ENCODE measurements at regions not wholly inside any gene's neighbourhood (a gene's known extent, or its start where the extent isn't known, plus 50 kb on each side); places are given as distances from the start of the nearest gene placed in this dataset.
A peak's percentile ranks its signal among the peaks of the same experiment; 100 is the strongest.
"Not testable (repeated sequence)": the region's sequence is repeated elsewhere in the genome, so short reads cannot be mapped to it uniquely, and the experiment has no call there.

DNA sequence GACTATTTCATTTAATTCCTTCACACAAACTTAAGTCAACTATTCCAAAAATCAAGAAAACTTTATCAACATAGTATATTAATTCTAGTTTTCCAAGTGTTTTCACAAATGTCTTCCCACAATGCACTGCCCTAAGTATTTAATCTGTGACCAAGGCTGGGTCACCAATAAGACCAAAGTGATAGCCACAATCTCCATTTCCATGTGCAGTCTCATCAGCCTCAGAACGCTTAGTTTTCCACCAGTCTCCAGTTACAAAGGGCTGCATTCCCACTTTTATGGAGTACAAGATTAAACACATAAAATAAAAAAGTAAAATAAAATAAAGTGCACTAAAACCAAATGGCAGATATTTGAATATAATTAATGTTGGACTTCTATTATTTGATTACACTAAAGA lies 371.6 kb upstream of the CCNH start:
- DNase-seq = no peak

DNA sequence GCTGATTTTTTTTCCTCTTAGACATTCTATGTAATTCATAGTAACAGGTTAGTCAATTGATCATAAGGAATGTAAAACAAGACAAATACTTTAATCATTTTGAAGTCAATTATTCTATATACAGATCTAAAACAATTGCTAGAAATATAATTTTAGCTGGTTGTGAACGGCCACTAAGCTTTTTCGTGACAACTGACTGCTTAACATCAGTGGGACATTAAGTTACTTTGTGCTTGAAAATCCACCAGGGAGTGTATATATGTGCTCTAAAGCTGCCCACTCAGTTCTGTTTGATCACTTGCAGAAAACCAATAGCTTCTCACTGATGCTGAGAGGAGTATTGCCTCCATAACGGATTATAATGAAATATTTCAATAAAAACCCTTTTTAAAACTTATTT lies 370.2 kb upstream of the CCNH start:
- DNase-seq = no peak

DNA sequence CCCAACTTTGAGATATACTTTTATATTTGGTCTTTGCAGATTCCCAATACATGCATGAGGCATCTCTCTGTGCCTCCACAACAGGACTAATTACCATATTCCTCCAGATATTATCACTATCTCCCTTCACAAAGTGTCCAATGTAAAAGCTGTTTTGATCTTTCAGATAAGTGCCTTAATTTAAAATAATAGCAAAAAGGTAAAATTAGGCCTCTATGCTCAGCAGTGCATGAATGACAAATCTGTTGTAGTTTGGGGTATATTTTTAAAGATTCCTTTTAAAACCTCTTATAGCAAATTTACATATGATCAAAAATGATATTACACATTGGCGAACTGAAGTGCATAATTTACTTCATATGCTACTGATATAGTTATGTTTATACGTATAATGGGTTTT lies 369.2 kb upstream of the CCNH start:
- no peak for DNase-seq

DNA sequence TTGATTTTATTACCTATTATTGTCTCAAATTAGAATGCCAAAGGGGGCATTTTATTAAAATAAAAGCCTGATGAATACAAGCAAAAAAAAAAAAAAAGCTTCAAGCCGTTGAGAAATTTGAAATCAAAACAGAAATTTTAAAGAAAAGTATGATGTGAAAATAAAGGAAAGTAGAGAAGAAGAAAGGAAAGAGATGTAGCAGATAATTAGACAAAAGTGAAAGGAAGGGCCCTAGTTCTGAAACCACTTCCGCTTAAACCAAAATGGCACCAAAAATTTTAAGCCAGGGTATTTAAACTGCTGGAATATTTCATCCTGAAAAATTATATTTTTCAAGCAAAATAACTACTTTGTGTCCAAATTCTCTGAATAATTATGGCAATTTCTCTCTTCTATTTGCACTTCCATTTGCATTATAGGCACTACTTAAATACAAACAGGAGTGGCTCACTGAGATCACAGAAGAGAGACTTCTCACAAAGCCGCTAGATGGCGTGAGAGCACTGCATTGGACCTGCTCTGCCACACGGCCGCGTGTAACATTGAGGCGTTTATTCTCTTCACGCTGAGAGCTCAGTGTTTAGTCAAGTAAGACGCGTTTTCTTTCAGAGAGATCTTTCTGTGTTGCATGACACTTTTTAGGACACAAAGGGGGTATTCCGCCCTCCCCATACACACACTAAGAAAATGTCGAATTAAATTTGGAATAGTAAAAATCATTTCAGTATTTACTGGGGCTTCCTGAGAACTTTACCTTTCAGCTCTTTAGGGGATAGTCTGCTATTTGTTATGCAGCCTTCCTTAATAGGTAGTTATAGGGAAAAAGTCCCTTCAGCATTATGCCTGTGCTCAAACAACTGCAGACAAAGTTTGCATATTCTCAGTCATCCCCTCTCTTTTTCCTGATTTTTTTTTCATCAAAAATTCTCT lies 368.4 kb upstream of the CCNH start:
- peak; percentile 68 for DNase-seq

DNA sequence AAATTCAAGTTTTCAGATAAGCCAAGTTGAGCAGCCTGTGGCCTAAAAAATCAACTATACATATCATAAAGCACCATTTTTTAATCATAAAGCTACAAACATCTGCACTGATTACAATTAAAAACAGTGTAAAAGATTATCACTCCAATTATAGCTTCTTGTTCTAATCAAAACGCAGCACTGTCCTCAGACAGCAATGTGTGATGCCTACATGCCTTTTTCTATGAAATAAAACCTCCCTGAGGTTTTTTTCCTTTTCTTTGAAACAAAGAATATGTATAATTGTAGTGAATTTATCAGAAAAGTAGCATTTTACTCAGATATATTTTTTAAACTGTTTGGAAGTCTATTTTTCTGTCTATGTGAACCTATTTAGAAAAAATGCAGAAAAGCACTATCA lies 366.1 kb upstream of the CCNH start:
- DNase-seq = no peak

DNA sequence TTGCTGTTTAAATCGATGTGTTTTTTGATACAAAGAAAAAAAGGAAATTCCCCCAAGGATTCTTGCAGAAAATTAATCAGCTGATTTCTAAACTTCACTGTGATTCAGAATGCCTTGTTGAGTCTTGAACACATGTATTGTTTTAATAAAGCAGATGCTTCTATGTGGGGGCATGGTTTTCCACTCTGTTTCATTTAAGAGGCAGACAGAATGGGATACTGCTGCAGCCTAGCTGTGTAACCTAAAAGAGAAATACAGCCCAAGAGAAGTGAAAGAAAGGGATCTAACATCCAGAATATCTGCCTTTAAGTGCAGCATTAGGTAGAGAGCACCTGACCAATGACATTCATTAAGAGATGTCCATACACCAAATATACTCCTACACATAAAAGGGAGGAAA lies 365.1 kb upstream of the CCNH start:
- no peak for DNase-seq

DNA sequence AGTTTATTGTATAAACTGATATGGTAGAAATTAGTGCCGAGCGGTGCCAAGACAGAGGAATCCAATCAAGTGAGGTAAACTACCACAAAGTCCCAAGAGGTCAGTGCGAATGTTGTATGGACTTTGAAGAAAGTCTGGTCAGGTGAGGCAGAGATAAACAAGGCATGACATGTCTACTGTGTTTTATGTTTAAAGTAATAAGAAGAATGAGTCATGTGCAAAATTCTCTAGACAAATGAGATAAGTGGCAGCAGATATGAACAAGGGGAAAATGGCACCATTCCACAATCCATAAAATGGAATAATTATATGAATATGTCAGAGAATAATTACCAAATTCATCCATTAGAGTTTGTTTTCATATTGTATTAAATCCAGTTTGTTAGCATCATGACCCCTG lies 364.1 kb upstream of the CCNH start:
- no peak for DNase-seq

DNA sequence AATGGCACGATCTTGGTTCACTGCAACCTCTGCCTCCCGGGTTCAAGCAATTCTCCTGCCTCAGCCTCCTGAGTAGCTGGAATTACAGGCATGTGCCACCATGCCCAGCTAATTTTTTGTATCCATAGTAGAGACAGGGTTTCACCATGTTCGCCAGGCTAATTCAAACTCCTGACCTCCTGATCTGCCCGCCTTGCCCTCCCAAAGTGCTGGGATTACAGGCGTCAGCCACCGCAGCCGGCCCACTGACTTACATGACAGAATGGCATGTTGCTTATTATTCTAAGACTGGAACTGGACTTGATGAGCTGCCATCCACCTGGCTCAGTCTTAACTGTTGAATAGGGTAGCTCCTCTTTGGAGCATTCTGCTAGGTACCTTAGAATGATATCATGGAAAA lies 363.6 kb upstream of the CCNH start:
- not testable (repeated sequence) for DNase-seq

DNA sequence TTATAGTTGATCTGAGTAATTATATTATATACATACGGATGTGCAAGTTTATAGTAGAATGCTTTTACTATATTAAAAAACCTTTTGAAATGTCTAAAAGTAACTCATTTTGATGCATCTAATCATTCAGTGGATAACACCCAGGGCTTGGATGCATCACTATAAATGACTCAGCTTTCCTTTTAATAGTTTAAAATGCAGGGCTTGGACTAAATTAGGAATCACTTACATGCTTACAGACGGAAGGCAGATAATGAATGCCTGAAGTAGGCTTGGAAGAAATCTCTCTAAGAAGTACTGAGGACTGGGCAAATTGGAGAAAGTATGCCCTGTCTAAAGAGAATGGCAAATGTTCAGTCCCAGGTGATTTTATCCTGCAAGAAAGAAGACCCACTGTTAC lies 362.5 kb upstream of the CCNH start:
- no peak for DNase-seq

DNA sequence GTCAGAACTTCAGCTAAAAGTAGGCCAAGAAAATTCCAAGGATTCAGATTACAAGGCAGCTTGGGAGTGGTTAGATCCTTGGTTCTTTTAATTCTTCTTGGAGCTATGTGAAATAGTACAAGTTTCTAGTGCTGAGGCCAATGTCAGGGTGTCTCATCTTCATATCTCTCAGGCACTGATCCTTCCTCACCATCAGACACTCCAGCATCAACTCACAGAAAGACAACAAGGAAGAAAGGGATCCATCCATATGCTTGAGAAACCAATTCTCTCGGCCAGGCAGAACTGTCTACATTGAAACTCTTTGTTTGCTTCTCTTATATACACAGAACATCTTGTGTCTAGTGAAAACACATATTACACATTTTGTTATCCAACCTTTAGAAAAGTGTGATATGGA lies 362.1 kb upstream of the CCNH start:
- no peak for DNase-seq

DNA sequence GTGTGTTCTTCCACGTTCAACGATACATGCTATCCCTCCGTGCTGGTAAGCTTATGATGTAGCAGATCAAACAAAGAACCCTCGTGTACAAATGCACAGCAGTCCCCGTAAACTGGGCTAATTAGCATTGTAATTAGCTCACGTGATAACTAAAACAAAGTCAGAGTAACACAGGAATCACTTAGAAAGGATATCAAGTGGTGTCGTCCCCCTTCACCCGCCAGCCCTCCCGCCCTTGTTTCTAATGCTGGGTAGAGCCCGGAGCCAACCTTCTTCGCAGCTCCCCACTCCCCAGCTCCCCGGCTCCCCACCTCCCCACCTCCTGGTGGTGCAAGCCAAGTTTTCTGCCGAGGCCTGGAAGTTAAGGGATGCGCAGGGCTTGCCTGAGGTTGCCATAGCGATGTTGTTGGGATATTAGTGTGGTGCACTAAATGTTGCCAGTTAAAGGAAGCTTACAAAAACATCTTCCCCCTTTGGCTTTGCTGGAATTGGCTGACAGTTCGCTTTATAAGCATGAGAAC lies 357.9 kb upstream of the CCNH start:
- DNase-seq = no peak

DNA sequence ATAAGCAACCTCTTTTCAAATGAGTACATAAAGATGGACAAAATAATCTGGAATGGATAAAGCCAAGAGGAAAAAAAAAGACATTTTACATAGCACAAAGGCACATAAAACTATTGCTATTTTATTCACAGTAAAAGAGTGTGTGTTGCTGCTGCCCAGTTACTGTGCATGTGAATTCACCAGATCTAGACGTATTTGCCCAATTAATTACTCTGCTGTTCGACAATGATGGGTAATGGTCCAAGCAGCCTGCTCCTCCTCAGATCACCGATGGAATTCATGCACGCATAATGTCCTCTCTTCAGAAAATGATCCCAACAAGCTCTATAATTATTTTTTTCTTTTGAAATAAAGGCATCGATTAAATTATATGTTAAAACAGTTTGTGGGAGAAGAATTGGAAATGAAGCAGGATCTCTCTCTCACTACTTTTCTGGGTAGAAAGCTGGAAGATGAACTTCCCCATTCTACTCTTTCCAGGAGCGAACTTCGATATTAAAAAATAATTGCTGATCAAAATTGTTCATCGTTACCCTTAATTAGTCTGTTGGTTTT lies 357.4 kb upstream of the CCNH start:
- no peak for DNase-seq

DNA sequence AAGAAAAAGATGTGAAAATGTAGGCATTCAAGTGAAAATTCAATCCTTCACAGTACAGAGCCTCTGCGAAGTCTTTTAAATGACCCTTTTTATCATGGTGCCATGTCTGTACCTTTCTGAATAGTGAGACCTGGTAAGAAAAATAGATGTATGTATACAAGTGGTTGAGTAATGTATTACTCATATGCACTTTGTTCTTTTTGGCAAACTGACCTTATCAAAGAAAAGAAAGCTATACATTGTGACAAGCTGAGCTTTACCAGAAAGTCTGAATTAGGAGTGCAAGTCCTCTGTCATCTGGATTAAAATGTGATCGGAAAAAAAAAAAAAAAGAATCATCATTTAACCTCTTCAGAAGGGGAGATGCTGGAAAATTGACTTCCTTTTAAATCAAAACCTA lies 356.4 kb upstream of the CCNH start:
- no peak for DNase-seq

DNA sequence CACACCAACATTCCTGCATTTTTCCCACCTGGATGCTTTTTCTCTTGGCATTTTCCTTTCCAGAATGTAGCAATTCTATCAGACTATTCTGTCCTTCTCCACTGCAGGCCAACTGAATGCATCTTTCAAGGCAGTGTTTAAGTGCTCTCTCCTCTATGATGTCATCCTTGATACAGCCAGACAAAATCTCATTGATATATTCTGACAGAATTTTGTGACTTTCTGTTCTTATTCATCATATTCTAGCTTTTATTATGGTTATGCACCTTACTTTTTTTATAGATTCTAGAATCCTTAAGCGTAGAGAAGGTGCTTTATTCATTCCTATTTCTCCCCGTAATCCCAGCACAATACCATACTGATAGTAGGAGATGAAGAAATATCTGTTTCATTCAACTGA lies 355.5 kb upstream of the CCNH start:
- no peak for DNase-seq

DNA sequence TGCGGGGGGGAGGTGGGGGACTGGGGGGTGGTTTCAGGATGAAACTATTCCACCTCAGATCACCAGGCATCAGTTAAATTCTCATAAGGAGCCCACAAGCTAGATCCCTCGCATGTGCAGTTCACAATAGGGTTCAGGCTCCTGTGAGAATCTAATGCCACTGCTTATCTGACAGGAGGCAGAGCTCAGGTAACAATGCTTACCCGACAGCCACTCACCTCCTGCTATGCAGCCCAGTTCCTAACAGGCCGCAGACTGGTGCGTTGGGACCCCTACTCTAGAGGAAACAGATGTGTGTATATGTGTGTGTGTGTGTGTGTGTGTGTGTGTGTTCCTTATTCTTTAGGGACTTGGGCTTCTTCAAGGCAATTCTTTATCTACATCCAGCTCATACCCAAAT lies 352.3 kb upstream of the CCNH start:
- DNase-seq = no peak

DNA sequence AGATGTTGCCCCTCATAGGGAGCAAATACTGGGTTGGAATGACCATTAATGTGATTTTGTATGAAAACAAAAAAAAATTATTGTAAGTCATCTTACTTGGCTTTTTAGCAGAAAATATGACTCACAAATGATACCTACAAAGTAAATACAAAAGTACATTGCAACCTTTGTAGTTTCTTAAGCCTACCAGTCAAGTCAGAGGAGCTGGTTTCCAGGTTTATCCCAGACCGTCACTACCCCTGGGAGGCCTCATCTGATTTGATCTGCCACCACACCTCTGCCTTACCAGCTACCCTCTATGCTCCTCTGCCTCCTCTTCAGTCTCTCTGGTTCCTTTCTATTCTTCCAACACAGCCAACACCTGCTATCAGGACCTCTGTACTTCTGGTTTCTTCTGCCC lies 349.9 kb upstream of the CCNH start:
- DNase-seq = no peak

DNA sequence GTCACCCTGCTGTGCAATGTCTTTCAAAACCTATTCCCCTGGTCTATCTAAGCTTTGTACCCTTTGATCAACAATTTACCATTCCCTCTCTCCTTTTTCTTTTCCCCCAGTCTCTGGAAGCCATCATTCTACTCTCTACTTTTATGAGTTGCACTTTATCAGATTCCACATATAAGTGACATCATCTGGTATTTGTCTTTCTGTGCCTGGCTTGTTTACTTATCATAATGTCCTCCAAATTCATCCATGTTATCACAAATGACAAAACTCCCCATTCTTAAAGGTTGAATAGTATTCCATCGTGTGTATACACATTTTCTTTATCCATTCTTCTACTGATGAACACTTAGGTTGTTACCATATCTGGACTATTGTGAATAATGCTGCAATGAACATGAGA lies 344.2 kb upstream of the CCNH start:
- DNase-seq = no peak

DNA sequence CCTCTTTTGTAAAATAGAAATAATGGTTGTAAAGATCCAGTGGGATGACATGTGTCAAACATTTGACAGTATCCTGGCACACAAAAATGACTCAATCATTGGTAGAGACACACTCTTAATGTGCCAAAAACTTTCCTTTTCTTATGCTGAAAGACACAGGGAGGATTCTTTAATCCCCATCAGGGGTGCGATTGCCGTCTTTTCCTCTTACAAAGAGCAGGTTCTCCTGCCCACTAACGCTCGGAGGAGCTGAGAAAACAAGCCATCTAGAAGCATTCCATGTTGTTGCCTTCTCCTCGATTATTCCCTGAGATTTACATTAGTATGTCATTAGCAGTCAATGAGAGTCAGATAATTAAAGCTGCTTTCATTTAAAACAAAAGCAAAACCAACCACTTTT lies 342.6 kb upstream of the CCNH start:
- DNase-seq = no peak

DNA sequence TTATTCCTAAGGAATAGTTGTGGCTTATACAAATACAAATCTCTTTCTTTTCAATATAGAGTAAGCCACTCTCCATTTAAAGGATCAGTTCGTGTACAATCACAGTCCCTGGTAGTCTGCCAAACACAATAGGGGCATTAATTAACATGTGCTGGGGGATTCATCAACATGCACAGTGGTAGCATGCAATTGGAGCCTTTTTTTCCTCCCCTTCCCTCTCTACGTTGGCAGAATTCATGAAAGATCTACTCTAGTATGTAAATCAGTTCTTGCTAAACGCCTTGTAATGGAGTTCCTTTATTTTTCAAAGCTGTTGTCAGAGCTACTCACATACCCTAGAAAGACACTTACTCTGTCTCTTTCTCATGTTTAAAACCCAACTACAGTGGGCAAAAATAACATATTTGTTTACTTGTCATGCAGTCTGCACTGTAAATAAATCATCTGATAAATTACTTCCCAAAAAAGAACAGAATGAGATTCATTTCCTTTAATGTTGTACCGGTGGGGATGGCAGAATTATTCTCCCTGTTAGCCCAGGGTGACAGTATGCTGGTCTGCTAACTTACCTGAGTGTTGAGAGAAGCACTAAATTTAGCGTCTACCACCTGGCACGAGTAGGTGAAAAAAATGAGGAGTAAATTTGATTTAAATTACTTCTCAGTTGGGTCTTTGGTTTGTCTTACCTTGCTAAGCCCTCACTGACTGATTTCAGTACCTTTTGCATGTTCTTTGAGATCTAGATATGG lies 341.5 kb upstream of the CCNH start:
- DNase-seq = no peak

DNA sequence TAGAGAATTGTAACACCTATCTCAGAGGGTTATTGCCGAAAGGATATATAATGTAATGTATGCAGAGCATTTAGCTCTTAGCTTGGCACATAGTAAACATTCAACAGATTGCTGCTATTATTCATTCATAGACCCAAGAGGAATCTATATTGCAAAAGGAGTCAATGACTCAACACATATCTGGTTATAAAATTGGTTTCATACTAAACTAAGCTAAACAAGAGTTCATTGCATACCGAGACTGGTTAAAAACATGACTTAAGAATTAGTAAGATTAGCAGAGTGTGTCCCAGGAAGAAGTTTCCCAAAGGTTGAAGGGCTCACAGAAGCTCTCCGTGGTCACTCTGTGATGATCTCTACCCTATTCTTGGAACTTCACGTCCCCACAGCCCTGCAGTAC lies 339.6 kb upstream of the CCNH start:
- DNase-seq = no peak

DNA sequence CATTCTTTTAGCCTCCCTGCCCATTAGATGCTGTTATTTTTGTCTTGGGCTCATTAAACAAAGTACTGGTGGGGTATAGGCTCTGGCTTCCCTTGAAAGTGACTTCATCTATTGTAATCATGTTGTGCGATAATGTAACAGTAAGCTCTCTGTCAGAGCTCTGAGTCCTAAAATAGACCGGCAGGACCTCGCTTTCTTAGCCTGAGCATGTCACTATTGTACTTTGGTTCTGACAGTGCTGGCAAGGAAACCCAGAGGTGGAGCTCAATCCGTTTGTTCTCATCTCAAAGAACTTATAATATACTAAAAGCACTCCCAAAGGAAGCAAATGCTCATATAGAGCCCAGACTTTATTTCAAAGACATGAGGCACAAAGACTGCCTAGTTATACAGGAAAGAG lies 339.1 kb upstream of the CCNH start:
- no peak for DNase-seq

DNA sequence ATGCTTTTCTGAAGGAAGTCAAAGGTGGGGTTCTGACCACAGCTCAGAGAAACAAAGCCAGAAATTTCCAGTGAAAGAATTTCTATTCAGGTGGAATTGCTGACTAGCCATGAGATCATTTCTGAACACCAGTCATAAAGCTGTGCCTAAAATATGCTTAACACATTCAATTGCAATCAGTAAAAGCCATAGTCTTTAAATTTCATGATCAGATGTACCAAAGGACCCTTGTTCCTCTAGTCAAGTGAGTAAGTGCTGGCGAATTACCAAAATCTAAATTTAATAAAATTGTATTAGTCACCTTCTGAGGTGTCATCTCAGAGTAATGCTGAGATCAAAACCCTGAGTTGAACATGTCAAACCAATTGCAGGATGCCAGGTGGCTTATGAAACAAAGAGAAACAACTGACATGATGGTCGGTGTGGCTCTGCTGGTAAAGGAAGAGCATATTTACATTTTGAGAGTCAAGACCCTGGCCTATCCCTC lies 334.2 kb upstream of the CCNH start:
- DNase-seq = no peak

DNA sequence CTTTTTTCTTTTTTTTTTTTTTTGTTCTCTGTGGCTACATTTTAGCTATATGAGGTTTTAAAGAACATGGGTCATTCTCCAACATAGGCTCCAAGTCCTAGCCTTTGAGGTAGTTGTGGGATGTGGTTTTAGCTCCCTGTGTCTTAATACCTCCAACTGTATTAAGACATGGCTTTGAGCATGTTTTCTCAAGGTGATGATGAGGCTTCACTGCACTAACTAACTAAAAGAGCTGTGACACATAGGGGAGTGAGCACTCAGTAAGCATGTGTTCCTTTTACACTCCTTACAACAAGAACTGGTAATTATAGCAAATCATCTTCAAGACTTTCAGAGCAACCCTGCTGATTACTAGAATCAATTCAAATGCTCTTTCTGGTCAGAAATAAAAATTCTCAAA lies 333.6 kb upstream of the CCNH start:
- no peak for DNase-seq

DNA sequence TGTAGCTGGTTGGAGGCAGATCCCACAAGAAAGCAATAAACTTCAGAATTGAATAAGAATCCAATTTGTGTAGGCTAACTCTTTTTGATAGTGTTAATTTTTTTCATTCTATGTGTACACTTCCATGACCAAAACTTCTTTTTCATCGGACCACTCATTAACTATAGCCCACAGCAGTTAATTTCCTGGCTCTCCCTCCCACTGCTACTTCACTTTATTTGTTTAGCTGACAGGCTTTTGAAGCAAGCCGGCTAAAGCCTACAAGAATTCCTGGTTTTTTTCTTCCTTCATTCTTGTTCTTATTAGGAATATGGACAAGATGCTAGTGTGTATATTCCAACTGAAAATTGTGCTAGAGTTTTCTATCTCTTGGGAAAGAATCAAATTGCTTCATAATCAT lies 329.2 kb upstream of the CCNH start:
- no peak for DNase-seq
